ENCODE measurements at regions not wholly inside any gene's neighbourhood (a gene's known extent, or its start where the extent isn't known, plus 50 kb on each side); places are given as distances from the start of the nearest gene placed in this dataset.

DNA sequence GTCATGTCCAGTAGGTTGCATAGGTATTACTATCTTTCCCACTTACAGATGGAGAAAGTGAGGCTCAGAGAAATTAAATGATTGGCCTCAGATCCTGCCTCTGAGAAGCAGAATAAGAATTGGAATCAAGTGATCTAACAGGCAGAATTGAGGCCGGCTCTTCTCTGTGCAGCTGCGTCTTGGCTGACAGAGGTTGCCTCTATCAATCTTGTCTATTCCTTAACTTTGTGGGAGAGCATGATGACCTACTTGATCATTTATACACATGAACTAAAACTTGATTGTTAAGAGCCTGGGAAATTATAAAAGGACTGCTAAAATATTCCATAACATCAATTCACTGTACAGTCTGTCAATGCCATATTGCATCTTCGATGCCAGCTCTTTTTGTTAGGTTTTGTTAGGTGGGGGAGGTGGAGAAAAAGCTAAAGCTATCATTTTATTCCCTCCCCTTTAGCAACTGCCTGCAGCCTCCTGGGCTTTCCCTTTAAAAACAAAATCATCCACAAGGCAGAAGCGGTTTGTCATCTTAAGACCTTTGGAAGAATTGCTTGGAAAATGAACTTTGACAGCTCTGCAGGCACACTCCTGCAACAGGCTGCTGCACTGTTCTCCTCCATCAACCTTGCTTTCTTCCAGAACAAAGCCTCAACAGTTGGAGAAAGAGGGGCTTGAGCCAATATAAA lies 247.4 kb downstream of the SMARCA2 start:
- H3K27ac ChIP-seq = no peak overlapping the region
- no peak overlapping the region for H3K4me3 ChIP-seq (replicated peaks in 1 of 3)
- TF ChIP-seq, protein P1, sequence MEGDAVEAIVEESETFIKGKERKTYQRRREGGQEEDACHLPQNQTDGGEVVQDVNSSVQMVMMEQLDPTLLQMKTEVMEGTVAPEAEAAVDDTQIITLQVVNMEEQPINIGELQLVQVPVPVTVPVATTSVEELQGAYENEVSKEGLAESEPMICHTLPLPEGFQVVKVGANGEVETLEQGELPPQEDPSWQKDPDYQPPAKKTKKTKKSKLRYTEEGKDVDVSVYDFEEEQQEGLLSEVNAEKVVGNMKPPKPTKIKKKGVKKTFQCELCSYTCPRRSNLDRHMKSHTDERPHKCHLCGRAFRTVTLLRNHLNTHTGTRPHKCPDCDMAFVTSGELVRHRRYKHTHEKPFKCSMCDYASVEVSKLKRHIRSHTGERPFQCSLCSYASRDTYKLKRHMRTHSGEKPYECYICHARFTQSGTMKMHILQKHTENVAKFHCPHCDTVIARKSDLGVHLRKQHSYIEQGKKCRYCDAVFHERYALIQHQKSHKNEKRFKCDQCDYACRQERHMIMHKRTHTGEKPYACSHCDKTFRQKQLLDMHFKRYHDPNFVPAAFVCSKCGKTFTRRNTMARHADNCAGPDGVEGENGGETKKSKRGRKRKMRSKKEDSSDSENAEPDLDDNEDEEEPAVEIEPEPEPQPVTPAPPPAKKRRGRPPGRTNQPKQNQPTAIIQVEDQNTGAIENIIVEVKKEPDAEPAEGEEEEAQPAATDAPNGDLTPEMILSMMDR (IDR thresholded peaks at IDR 0.05) = no peak
- TF ChIP-seq POLR2A (IDR thresholded peaks at IDR 0.05) = no peak
- intact Hi-C loops (cut with DNase I) = no loop called here
- peaks cover 8 to 15% of the 10 kb centered on the region in 2 donors for H3K4me1 ChIP-seq
- 58 to 69% methylated on average over 4 of the region's 4 CpGs for WGBS, 2 donors
- no peaks in the 10 kb centered on the region for H3K9me3 ChIP-seq
- H3K36me3 ChIP-seq = no peaks in the 10 kb centered on the region
- peak in 1 of 2 donors; percentile 7 for DNase-seq
- H3K27me3 ChIP-seq = no peaks in the 10 kb centered on the region

DNA sequence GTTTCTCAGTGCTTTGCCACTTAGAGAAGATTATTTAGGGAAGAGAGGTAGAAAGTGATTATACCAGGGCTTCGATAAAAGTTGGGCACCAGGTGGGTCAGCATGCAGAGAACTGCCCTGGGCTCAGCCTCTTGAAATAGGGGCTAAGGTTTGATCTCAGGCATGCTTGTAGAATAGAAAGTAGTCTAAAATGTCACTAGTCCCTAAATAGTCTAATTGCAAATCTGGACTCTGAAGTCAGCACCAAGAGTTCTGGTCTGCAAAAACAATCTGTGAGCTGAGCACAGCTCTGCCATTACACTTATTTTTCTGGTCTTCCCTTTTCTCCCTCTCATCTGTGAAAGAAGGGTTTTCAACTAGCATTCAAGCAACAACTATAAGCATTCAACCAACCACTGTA lies 248.0 kb downstream of the SMARCA2 start:
- intact Hi-C loops (cut with DNase I) = no loop called here
- 33 to 38% methylated on average over 1 of the region's 1 CpG for WGBS, 2 donors
- H3K36me3 ChIP-seq = no peaks in the 10 kb centered on the region
- peaks cover 8 to 15% of the 10 kb centered on the region in 2 donors for H3K4me1 ChIP-seq
- no peaks in the 10 kb centered on the region for H3K9me3 ChIP-seq
- TF ChIP-seq POLR2A (IDR thresholded peaks at IDR 0.05) = no peak
- TF ChIP-seq, protein P1 (IDR thresholded peaks at IDR 0.05) = no peak
- no peaks in the 10 kb centered on the region for H3K27me3 ChIP-seq
- no peak for DNase-seq
- H3K27ac ChIP-seq = no peak overlapping the region
- no peak overlapping the region for H3K4me3 ChIP-seq (replicated peaks in 1 of 3)

DNA sequence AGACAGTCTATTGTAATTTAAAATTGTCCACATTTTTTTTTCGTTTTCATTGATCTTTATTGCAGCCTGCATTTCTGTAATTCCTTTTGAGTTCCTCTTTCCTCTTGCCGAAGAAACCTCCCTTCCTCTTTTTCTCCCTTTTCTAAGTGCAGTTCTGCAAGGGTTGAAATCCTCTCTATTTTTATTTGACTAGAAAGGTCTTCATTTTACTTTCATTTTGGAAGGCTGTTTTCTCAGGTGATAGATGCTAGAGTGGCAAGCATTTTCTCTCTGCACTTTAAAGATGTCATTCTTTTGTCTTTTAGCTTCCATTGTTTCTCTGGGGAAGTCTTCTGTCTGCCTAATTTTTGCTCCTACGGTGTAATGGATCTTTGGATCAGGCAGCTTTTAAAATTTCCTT lies 248.5 kb downstream of the SMARCA2 start:
- Histone ChIP-seq H3K4me1 (peaks cover 8 to 15% of the 10 kb centered on the region in 2 donors), H3K27ac (no peak overlapping the region), H3K9me3 (no peaks in the 10 kb centered on the region), H3K4me3 (replicated peaks in 1 of 3) (no peak overlapping the region), H3K27me3 (no peaks in the 10 kb centered on the region), H3K36me3 (no peaks in the 10 kb centered on the region)
- WGBS, 2 donors = 59 to 77% methylated on average over 3 of the region's 3 CpGs
- TF ChIP-seq POLR2A (IDR thresholded peaks at IDR 0.05) = no peak
- TF ChIP-seq, protein P1 (IDR thresholded peaks at IDR 0.05) = no peak
- DNase-seq = no peak
- intact Hi-C loops (cut with DNase I) = no loop called here

DNA sequence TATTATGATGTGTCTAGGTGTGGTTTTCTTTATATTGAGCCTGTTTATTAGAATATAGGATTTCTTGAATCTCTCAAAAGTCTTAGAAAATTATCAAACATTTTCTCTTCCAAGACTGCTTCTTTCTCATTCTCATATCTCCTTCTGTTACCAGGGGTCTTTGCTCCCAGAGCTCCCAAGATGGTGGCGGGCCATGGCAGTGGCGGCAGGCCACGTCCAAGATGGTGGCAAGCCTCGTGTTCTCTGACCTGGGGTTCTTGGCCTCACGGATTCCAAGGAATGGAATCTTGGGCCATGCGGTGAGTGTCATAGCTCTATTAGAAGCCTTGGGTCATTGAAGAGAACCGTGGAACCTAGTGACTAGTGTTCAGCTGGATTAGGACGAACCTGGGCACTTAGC lies 248.9 kb downstream of the SMARCA2 start:
- TF ChIP-seq POLR2A (IDR thresholded peaks at IDR 0.05) = no peak
- TF ChIP-seq, protein P1 (IDR thresholded peaks at IDR 0.05) = no peak
- Histone ChIP-seq H3K27me3 (no peaks in the 10 kb centered on the region), H3K9me3 (no peaks in the 10 kb centered on the region), H3K36me3 (no peaks in the 10 kb centered on the region), H3K4me3 (replicated peaks in 1 of 3) (no peak overlapping the region), H3K4me1 (peaks cover 8 to 15% of the 10 kb centered on the region in 2 donors), H3K27ac (no peak overlapping the region)
- WGBS, 2 donors = 93 to 94% methylated on average over 8 of the region's 8 CpGs
- intact Hi-C loops (cut with DNase I) = no loop called here
- DNase-seq = no peak

DNA sequence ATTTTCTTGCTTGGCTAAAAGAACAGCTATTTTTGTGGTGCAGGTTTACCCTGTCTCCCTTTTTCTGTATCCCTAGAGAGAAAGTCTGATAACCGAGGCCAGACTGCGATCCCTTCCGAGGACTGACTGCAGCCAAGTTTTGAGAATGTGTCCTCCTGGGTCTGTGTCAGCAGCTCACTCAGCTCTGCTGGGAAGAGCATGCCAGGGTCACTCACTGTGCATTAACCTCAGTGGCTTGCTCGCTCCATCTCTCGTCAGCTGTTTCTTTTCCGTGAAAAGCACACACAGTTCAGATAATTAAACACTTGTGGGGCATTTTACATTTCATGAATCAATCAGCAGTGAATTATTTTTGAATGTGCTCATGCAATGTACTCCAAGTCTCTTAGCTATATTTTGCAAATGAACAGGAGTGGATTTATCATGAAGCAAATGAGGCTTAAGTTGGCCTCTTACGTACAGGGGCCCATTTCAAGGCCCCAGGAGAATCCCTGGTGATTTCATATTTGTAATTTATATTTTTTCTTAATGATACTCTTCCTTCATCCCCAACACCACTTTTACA lies 252.1 kb downstream of the SMARCA2 start:
- intact Hi-C loops (cut with DNase I) = no loop called here
- Histone ChIP-seq H3K36me3 (no peaks in the 10 kb centered on the region), H3K4me1 (peaks cover 3 to 5% of the 10 kb centered on the region in 2 donors), H3K27me3 (no peaks in the 10 kb centered on the region), H3K27ac (no peak overlapping the region), H3K9me3 (no peaks in the 10 kb centered on the region), H3K4me3 (replicated peaks in 1 of 3) (no peak overlapping the region)
- WGBS, 2 donors = 61 to 72% methylated on average over 7 of the region's 7 CpGs
- TF ChIP-seq, protein P1 (IDR thresholded peaks at IDR 0.05) = no peak
- TF ChIP-seq POLR2A (IDR thresholded peaks at IDR 0.05) = no peak
- DNase-seq = peak in 1 of 2 donors; percentile 8
